ENCODE measurements at regions not wholly inside any gene's neighbourhood (a gene's known extent, or its start where the extent isn't known, plus 50 kb on each side); places are given as distances from the start of the nearest gene placed in this dataset.

DNA sequence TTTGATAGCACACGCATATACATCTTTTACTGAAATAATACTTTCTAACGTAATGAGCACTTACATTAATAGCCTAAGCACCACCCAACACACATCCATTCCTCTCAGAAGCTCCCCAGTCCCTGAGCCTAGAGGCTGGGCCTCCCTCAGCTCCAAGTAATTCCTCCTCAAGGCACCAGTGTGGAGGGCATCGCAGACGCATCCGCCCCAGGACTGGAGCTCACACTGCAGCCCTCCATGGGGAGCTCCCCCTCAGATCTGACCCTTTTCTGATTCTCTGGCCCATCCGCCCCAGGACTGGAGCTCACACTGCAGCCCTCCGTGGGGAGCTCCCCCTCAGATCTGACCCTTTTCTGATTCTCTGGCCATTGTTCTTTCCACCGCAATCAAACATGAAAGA, 60.4 kb upstream of the SNTG2 start:
- in situ Hi-C loops (cut with MboI; ENCODE audit: low sequenced_read_pairs, unreplicated experiment), result no loop called here
- TF ChIP-seq, protein P1, sequence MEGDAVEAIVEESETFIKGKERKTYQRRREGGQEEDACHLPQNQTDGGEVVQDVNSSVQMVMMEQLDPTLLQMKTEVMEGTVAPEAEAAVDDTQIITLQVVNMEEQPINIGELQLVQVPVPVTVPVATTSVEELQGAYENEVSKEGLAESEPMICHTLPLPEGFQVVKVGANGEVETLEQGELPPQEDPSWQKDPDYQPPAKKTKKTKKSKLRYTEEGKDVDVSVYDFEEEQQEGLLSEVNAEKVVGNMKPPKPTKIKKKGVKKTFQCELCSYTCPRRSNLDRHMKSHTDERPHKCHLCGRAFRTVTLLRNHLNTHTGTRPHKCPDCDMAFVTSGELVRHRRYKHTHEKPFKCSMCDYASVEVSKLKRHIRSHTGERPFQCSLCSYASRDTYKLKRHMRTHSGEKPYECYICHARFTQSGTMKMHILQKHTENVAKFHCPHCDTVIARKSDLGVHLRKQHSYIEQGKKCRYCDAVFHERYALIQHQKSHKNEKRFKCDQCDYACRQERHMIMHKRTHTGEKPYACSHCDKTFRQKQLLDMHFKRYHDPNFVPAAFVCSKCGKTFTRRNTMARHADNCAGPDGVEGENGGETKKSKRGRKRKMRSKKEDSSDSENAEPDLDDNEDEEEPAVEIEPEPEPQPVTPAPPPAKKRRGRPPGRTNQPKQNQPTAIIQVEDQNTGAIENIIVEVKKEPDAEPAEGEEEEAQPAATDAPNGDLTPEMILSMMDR (IDR thresholded peaks at IDR 0.05; ENCODE audit: borderline replicate concordance, control extremely low read depth, extremely low read depth, insufficient read depth, missing control alignments), result no peak
- no peak for DNase-seq (ENCODE audit: low spot score)

DNA sequence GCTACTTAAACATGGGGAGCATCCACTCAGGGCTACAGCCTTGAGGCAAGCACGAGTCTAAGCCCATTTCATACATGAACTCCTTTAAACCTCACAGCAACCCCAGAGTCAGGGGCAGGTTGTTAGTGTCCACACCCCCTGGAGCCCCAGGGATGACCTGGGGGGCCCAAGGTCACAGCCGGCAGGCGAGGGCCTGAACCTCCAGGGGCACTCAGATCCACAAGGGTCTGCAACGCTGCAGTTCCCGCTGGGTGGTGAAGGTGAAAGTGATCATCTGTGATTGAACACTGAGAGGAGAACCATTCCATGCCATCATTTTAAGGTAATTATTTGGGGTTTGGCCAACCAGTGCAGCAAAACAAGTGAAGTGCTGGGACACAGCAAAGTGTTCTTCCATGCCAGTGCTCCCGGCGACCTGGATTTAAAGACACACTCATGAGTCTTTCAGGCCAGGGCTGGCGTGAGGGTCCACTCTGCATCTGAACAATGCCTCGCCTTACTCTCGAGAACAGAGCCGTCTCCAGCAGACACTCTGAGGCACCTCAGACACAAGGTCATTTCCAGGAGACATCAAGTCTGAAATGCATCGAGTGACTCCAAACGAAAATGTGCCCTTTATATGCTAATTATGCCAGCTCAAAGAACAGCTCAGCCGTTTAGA, 61.6 kb upstream of the SNTG2 start:
- TF ChIP-seq, protein P1 (IDR thresholded peaks at IDR 0.05; ENCODE audit: borderline replicate concordance, control extremely low read depth, extremely low read depth, insufficient read depth, missing control alignments), result no peak
- in situ Hi-C loops (cut with MboI; ENCODE audit: low sequenced_read_pairs, unreplicated experiment), result no loop called here
- no peak for DNase-seq (ENCODE audit: low spot score)

DNA sequence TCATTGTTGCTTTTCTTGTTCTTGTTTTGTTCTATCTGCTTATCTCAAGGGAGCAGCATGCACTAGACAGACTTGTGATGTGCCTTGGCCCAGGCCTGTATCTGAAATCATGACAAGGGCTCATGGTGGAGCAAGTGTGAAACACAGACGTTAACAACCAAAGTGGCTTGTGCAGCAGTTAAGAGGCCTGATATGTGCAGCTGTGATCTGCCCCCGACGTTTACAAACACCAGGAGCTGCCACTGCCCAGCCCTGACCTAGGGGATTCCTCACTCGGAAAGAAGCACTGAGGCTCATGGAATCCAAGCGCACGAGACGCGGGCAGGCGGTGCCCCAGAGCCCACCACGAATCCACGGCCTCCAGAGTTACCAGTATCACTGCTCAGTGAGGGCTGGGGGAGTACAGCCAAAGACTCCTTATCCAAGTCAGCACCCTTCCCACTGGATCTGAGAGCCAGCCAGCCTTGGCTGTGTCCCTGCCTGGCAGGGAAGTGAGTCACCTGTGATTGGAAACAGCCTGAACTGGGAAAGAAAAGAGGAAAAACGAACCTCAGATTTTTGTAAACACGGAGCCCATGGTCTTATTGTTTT, 62.3 kb upstream of the SNTG2 start:
- no peak for DNase-seq (ENCODE audit: low spot score)
- TF ChIP-seq, protein P1 (IDR thresholded peaks at IDR 0.05; ENCODE audit: borderline replicate concordance, control extremely low read depth, extremely low read depth, insufficient read depth, missing control alignments), result no peak
- in situ Hi-C loops (cut with MboI; ENCODE audit: low sequenced_read_pairs, unreplicated experiment), result no loop called here

DNA sequence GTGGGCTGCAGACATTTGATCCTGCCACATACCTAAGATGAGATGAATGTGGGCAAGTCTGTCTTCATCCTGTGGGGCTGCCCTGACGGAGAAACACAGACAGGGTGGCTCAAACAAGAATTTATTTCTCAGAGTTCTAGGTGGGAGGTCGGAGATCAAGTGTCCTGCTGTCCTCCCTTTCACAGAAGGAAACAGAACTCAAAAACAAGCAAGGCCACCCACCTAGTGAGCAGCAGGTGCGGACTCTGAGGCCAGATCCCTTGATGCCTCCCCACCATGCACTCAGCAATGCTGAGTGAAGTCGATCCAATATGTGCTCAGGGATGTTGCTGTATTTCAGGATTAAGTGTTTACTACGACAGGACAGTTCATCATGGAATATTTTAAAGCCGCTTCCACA, 63.0 kb upstream of the SNTG2 start:
- DNase-seq (ENCODE audit: low spot score), result no peak
- TF ChIP-seq, protein P1 (IDR thresholded peaks at IDR 0.05; ENCODE audit: borderline replicate concordance, control extremely low read depth, extremely low read depth, insufficient read depth, missing control alignments), result no peak
- in situ Hi-C loops (cut with MboI; ENCODE audit: low sequenced_read_pairs, unreplicated experiment), result no loop called here

DNA sequence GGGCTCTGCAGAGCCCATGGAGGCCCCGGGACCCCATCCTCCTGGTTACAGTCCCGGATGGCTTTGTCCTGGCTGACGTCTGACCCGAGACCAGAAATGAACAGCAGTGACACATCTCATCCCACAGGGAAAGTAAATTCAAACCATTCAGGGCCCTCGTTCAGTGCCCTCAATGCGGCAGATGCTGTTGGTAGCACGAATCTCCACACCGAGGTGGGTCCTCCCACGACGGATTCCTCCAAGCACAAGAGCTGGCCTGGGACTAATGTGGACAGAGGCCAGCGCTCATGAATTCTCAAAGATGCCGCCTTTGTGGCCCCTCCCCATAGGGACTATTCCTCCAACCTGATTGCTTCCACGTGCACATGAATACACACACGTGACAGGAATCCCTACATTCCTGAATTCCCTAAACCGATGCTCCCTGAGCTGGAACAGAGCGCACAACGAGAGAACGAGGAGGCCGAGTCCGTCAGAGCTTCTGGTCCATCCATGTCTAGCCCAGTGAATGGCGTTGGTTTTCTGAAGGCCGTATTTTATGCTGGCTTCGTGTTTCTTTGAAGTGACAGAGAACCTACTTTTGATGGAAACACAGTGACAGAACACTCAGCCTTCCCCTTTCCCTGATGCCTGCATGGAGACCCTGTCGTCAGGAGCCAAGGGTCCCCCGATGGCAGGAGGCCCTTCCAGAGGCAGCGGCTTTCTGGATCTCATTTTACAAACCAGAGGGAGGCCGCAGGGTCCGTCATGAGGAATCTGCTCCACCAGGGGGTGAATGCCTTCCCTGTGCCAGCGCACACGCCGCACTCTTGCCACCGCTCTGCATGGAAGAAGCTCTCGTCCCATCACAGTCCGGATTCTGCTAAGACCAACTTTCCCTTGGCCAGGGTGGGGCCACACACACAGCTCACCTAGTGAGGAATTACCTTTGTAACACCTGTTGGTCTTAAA, 64.3 kb upstream of the SNTG2 start:
- in situ Hi-C loops (cut with MboI; ENCODE audit: low sequenced_read_pairs, unreplicated experiment), result no loop called here
- TF ChIP-seq, protein P1 (IDR thresholded peaks at IDR 0.05; ENCODE audit: borderline replicate concordance, control extremely low read depth, extremely low read depth, insufficient read depth, missing control alignments), result no peak
- no peak for DNase-seq (ENCODE audit: low spot score)

DNA sequence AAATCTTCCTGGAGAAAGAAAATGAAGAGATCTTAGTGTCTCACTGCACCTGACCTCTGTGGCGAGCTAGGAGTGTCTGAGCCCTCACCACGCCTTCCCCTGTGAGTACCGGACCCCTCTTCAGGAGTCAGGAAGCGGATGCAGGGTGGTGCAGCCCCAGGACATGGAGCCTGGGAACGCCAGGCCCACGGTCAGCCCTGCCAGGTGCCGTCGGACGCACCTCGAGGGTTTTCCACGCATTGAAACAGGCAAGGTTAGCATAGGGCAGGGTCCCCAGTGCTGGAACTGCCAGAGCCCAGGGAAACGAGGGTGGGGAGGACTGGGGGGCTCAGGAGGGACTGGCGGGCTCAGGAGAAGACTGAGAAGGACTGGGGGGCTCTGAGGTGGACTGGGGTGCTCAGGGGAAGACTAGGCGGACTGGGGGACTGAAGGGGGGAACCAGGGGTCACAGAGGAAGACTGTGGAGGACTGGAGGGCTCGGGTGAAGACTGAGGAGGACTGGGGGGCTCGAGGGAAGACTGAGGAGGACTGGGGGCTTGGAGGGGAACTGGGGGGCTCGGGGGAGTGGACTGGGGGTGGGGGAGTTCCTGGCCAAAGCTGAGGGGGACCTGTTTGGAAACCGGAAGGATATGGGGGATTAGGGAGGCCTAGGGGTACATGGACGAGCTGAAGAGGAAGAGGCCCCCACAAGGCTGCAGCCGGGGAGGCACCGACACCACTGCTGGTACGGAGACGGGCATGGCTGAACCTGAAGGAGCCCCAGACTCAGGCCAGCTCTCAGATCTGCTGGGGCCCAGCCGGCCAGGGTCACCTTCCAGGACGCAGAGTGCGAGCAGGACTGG, 65.2 kb upstream of the SNTG2 start:
- TF ChIP-seq, protein P1 (IDR thresholded peaks at IDR 0.05; ENCODE audit: borderline replicate concordance, control extremely low read depth, extremely low read depth, insufficient read depth, missing control alignments), result no peak
- in situ Hi-C loops (cut with MboI; ENCODE audit: low sequenced_read_pairs, unreplicated experiment), result no loop called here
- DNase-seq (ENCODE audit: low spot score), result no peak
